ENCODE measurements at regions not wholly inside any gene's neighbourhood (a gene's known extent, or its start where the extent isn't known, plus 50 kb on each side); places are given as distances from the start of the nearest gene placed in this dataset.

DNA sequence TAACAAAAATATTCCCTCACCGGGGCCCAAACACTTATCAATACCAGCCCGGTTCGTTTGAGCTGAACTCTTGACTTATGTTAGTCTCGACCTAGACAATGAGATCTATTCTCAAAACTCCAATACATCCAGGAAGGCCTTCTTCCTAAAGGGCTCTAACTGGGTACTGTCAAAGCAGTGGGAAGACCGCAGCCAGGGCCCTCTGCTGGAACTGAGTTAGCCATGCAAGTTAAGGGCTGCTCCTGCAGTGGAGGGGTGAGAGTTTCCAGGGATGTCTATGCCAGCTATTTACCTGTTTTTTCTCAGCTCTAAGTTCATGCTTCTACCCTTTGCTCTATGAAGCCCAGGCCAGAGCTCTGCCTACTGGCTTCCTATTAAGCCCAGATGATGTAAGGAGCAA, 348.8 kb downstream of the GXYLT1 start:
- TF ChIP-seq, protein P1, sequence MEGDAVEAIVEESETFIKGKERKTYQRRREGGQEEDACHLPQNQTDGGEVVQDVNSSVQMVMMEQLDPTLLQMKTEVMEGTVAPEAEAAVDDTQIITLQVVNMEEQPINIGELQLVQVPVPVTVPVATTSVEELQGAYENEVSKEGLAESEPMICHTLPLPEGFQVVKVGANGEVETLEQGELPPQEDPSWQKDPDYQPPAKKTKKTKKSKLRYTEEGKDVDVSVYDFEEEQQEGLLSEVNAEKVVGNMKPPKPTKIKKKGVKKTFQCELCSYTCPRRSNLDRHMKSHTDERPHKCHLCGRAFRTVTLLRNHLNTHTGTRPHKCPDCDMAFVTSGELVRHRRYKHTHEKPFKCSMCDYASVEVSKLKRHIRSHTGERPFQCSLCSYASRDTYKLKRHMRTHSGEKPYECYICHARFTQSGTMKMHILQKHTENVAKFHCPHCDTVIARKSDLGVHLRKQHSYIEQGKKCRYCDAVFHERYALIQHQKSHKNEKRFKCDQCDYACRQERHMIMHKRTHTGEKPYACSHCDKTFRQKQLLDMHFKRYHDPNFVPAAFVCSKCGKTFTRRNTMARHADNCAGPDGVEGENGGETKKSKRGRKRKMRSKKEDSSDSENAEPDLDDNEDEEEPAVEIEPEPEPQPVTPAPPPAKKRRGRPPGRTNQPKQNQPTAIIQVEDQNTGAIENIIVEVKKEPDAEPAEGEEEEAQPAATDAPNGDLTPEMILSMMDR (IDR thresholded peaks at IDR 0.05): no peak
- TF ChIP-seq POLR2A (IDR thresholded peaks at IDR 0.05): no peak

All from uterus (tissue), 2 donors.